GM12878 (cell line): ENCODE measurements at regions not wholly inside any gene's neighbourhood (a gene's known extent, or its start where the extent isn't known, plus 50 kb on each side); places are given as distances from the start of the nearest gene placed in this dataset.

Experiments used
- BACH1 ChIP-seq: fragments of 450-650 bp; IDR thresholded peaks from 2 replicates; pipeline ENCODE4 v1.6.1; 2017; ENCODE audit warnings: mild to moderate bottlenecking, borderline replicate concordance
- KAT2A ChIP-seq: conservative IDR thresholded peaks from 2 replicates; pipeline ENCODE4 v1.6.1; 2011; ENCODE audit warnings: low read depth, low read length; ENCODE audit not compliant: control insufficient read depth
- MTA2 ChIP-seq: fragments of 450-650 bp; IDR thresholded peaks from 2 replicates; pipeline ENCODE4 v1.6.1; 2016; ENCODE audit warnings: low read depth, mild to moderate bottlenecking, moderate library complexity
- POLR2AphosphoS5 ChIP-seq: IDR thresholded peaks from 2 replicates; pipeline ENCODE4 v1.6.1; 2011; ENCODE audit warnings: mild to moderate bottlenecking, low read length, inconsistent platforms

- TF ChIP-seq BACH1 (no peak), POLR2AphosphoS5 (no peak), MTA2 (no peak), KAT2A (no peak)
These were observed 105.6 kb upstream of the BAIAP2L1 start for GRCh38 chr7:98506471-98506870.
